ENCODE measurements at regions not wholly inside any gene's neighbourhood (a gene's known extent, or its start where the extent isn't known, plus 50 kb on each side); places are given as distances from the start of the nearest gene placed in this dataset.

GRCh38 chr1:209389975-209390374 lies 193.5 kb upstream of the CAMK1G start:
- Histone ChIP-seq H3K4me3 (ENCODE audit: low read depth, low read length) (no peak overlapping the region), H3K9me3 (no peaks in the 10 kb centered on the region), H3K36me3 (ENCODE audit: control insufficient read depth, insufficient read depth, low read length) (no peaks in the 10 kb centered on the region), H3K27me3 (replicated peaks; ENCODE audit: control insufficient read depth, insufficient read depth, low read length) (no peaks in the 10 kb centered on the region), H3K4me1 (peaks cover 49% of the 10 kb centered on the region)
- no peak overlapping the region for H3K4me3 Mint-ChIP-seq (ENCODE audit: unreplicated experiment)
- H3K27ac Mint-ChIP-seq (ENCODE audit: unreplicated experiment), result no peak overlapping the region
- H3K27me3 Mint-ChIP-seq (ENCODE audit: insufficient read depth, unreplicated experiment), result no peaks in the 10 kb centered on the region
- no peak for DNase-seq
- no TSS peak for BruUV-seq (replicated peaks)
- intact Hi-C loops (cut with micrococcal nuclease; ENCODE audit: unreplicated experiment), result loop anchor here (10.0 kb wide), 1 partner anchor 265 kb away; the partner anchor contains the start of gene LAMB3
- H3K4me1 Mint-ChIP-seq (ENCODE audit: low read depth, unreplicated experiment), result peaks cover 21% of the 10 kb centered on the region
- TF ChIP-seq, protein P1, sequence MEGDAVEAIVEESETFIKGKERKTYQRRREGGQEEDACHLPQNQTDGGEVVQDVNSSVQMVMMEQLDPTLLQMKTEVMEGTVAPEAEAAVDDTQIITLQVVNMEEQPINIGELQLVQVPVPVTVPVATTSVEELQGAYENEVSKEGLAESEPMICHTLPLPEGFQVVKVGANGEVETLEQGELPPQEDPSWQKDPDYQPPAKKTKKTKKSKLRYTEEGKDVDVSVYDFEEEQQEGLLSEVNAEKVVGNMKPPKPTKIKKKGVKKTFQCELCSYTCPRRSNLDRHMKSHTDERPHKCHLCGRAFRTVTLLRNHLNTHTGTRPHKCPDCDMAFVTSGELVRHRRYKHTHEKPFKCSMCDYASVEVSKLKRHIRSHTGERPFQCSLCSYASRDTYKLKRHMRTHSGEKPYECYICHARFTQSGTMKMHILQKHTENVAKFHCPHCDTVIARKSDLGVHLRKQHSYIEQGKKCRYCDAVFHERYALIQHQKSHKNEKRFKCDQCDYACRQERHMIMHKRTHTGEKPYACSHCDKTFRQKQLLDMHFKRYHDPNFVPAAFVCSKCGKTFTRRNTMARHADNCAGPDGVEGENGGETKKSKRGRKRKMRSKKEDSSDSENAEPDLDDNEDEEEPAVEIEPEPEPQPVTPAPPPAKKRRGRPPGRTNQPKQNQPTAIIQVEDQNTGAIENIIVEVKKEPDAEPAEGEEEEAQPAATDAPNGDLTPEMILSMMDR (IDR thresholded peaks at IDR 0.05; ENCODE audit: insufficient read depth in 1 of 2, low read depth in 1 of 2, low read length in 1 of 2, severe bottlenecking in 1 of 2, unreplicated experiment in 1 of 2), result no peak
- peaks cover 11% of the 10 kb centered on the region for H3K9me3 Mint-ChIP-seq (ENCODE audit: unreplicated experiment)
- ChIA-PET POLR2A (no interaction called here), CTCF (no interaction called here)
- H3K36me3 Mint-ChIP-seq (ENCODE audit: insufficient read depth, unreplicated experiment), result no peaks in the 10 kb centered on the region

DNA sequence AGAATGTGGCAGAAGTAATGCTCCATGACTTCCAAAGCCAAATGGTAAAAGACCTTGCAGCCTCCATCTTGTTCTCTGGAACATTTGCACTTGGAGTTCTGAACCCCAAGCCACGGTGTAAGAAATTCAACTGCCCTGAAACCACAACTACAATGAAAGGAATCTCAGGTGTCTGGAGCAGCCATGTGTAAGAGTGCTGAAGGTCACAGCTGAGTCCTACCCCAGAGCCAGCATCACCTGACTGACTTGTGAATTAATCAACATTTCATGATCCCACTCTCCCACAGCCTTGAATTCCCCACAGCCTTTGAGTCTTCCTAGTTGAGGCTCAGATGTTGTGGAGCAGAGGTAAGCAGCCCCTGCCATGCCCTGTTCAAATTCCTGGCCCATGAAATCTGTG lies 192.8 kb upstream of the CAMK1G start:
- Mint-ChIP-seq H3K4me3 (ENCODE audit: unreplicated experiment) (no peak overlapping the region), H3K27ac (ENCODE audit: unreplicated experiment) (no peak overlapping the region), H3K27me3 (ENCODE audit: insufficient read depth, unreplicated experiment) (no peaks in the 10 kb centered on the region), H3K9me3 (ENCODE audit: unreplicated experiment) (peaks cover 11% of the 10 kb centered on the region), H3K4me1 (ENCODE audit: low read depth, unreplicated experiment) (peaks cover 24% of the 10 kb centered on the region), H3K36me3 (ENCODE audit: insufficient read depth, unreplicated experiment) (no peaks in the 10 kb centered on the region)
- TF ChIP-seq, protein P1 (IDR thresholded peaks at IDR 0.05; ENCODE audit: insufficient read depth in 1 of 2, low read depth in 1 of 2, low read length in 1 of 2, severe bottlenecking in 1 of 2, unreplicated experiment in 1 of 2), result no peak
- peaks cover 50% of the 10 kb centered on the region for H3K4me1 ChIP-seq
- ChIA-PET CTCF (interaction anchor here (0.7 kb wide), 1 partner anchor 36 kb away, joined by 3 read pairs; no protein-coding TSS in a partner anchor), POLR2A (no interaction called here)
- no peaks in the 10 kb centered on the region for H3K27me3 ChIP-seq (replicated peaks; ENCODE audit: control insufficient read depth, insufficient read depth, low read length)
- DNase-seq, result no peak
- no peak overlapping the region for H3K4me3 ChIP-seq (ENCODE audit: low read depth, low read length)
- H3K36me3 ChIP-seq (ENCODE audit: control insufficient read depth, insufficient read depth, low read length), result no peaks in the 10 kb centered on the region
- no peaks in the 10 kb centered on the region for H3K9me3 ChIP-seq
- intact Hi-C loops (cut with micrococcal nuclease; ENCODE audit: unreplicated experiment), result loop anchor here (10.0 kb wide), 1 partner anchor 264 kb away; the partner anchor contains the start of gene LAMB3
- no TSS peak for BruUV-seq (replicated peaks)

- Mint-ChIP-seq H3K4me3 (ENCODE audit: unreplicated experiment) (no peak overlapping the region), H3K27ac (ENCODE audit: unreplicated experiment) (no peak overlapping the region), H3K4me1 (ENCODE audit: low read depth, unreplicated experiment) (peaks cover 27% of the 10 kb centered on the region), H3K36me3 (ENCODE audit: insufficient read depth, unreplicated experiment) (no peaks in the 10 kb centered on the region), H3K9me3 (ENCODE audit: unreplicated experiment) (peaks cover 11% of the 10 kb centered on the region), H3K27me3 (ENCODE audit: insufficient read depth, unreplicated experiment) (no peaks in the 10 kb centered on the region)
- intact Hi-C loops (cut with micrococcal nuclease; ENCODE audit: unreplicated experiment), result loop anchor here (10.0 kb wide), 1 partner anchor 263 kb away; the partner anchor contains the start of gene LAMB3
- no peak for DNase-seq
- Histone ChIP-seq H3K36me3 (ENCODE audit: control insufficient read depth, insufficient read depth, low read length) (no peaks in the 10 kb centered on the region), H3K4me3 (ENCODE audit: low read depth, low read length) (no peak overlapping the region), H3K4me1 (peaks cover 53% of the 10 kb centered on the region), H3K9me3 (no peaks in the 10 kb centered on the region), H3K27me3 (replicated peaks; ENCODE audit: control insufficient read depth, insufficient read depth, low read length) (no peaks in the 10 kb centered on the region)
- POLR2A ChIA-PET, result no interaction called here
- CTCF ChIA-PET, result no interaction called here
- BruUV-seq (replicated peaks), result no TSS peak
- TF ChIP-seq, protein P1 (IDR thresholded peaks at IDR 0.05; ENCODE audit: insufficient read depth in 1 of 2, low read depth in 1 of 2, low read length in 1 of 2, severe bottlenecking in 1 of 2, unreplicated experiment in 1 of 2), result no peak
Measured at GRCh38 chr1:209391792-209392191, 191.7 kb upstream of the CAMK1G start.

All from Caco-2 (cell line).